Type B pancreatic cell (in vitro differentiated cells): ENCODE measurements at regions not wholly inside any gene's neighbourhood (a gene's known extent, or its start where the extent isn't known, plus 50 kb on each side); places are given as distances from the start of the nearest gene placed in this dataset.

Experiments used
- DNase-seq: peaks from one replicate; pipeline ENCODE4 v3.0.0; 2021; ENCODE audit warnings: mixed read lengths; ENCODE audit not compliant: unreplicated experiment; ENCODE audit errors: extremely low spot score
- H3K27ac Mint-ChIP-seq: 2 replicates; pipeline ENCODE4 v1.8.0; 2021; ENCODE audit warnings: mild to moderate bottlenecking, mixed read lengths
- H3K27me3 Mint-ChIP-seq: 2 replicates; pipeline ENCODE4 v1.8.0; 2021; ENCODE audit warnings: mixed read lengths
- H3K36me3 Mint-ChIP-seq: 2 replicates; pipeline ENCODE4 v1.8.0; 2021; ENCODE audit warnings: mixed read lengths
- H3K4me1 Mint-ChIP-seq: one replicate; pipeline ENCODE4 v1.8.0; 2021; ENCODE audit warnings: mixed read lengths; ENCODE audit not compliant: unreplicated experiment
- H3K4me3 Mint-ChIP-seq: 2 replicates; pipeline ENCODE4 v1.8.0; 2021; ENCODE audit warnings: mild to moderate bottlenecking, mixed read lengths
- H3K9me3 Mint-ChIP-seq: 2 replicates; pipeline ENCODE4 v1.8.0; 2021; ENCODE audit warnings: mixed read lengths
- CTCF ChIP-seq: fragments of 200-600 bp; sonication (generic); conservative IDR thresholded peaks from 2 replicates; pipeline ENCODE4 v1.5.0; 2021; ENCODE audit warnings: antibody characterized with exemption, mild to moderate bottlenecking

- Mint-ChIP-seq H3K9me3 (no peaks in the 10 kb centered on the region), H3K27ac (no peak overlapping the region), H3K36me3 (peaks cover under 1% of the 10 kb centered on the region), H3K4me1 (peaks cover 9% of the 10 kb centered on the region), H3K4me3 (no peak overlapping the region), H3K27me3 (no peaks in the 10 kb centered on the region)
- DNase-seq, result no peak
- TF ChIP-seq CTCF, result no peak
Measured at GRCh38 chr2:194014639-194015038, 1642.4 kb upstream of the SLC39A10 start.

- Mint-ChIP-seq H3K27me3 (no peaks in the 10 kb centered on the region), H3K4me3 (no peak overlapping the region), H3K36me3 (peaks cover 4% of the 10 kb centered on the region), H3K27ac (no peak overlapping the region), H3K9me3 (no peaks in the 10 kb centered on the region), H3K4me1 (no peaks in the 10 kb centered on the region)
- no peak for DNase-seq
- TF ChIP-seq CTCF, result no peak
Measured at GRCh38 chr2:194004590-194005206, 1652.3 kb upstream of the SLC39A10 start.

GRCh38 chr2:194003911-194004310 lies 1653.1 kb upstream of the SLC39A10 start:
- TF ChIP-seq CTCF, result no peak
- H3K9me3 Mint-ChIP-seq, result no peaks in the 10 kb centered on the region
- no peaks in the 10 kb centered on the region for H3K36me3 Mint-ChIP-seq
- DNase-seq, result no peak
- no peaks in the 10 kb centered on the region for H3K4me1 Mint-ChIP-seq
- no peaks in the 10 kb centered on the region for H3K27me3 Mint-ChIP-seq
- no peak overlapping the region for H3K27ac Mint-ChIP-seq
- H3K4me3 Mint-ChIP-seq, result no peak overlapping the region

GRCh38 chr2:194002699-194003368 lies 1654.2 kb upstream of the SLC39A10 start:
- no peak for TF ChIP-seq CTCF

GRCh38 chr2:193990868-193991267 lies 1666.2 kb upstream of the SLC39A10 start:
- no peaks in the 10 kb centered on the region for H3K4me1 Mint-ChIP-seq
- no peak for DNase-seq
- H3K36me3 Mint-ChIP-seq, result no peaks in the 10 kb centered on the region
- H3K9me3 Mint-ChIP-seq, result no peaks in the 10 kb centered on the region
- no peaks in the 10 kb centered on the region for H3K27me3 Mint-ChIP-seq
- H3K4me3 Mint-ChIP-seq, result no peak overlapping the region
- no peak overlapping the region for H3K27ac Mint-ChIP-seq
- no peak for TF ChIP-seq CTCF

More at GRCh38 chr2:194002699-194003368, 1654.2 kb upstream of the SLC39A10 start:
- Mint-ChIP-seq H3K27ac (no peak overlapping the region), H3K4me1 (no peaks in the 10 kb centered on the region), H3K9me3 (no peaks in the 10 kb centered on the region), H3K27me3 (no peaks in the 10 kb centered on the region), H3K4me3 (no peak overlapping the region), H3K36me3 (no peaks in the 10 kb centered on the region)
- no peak for DNase-seq
